ENCODE measurements at regions not wholly inside any gene's neighbourhood (a gene's known extent, or its start where the extent isn't known, plus 50 kb on each side); places are given as distances from the start of the nearest gene placed in this dataset.
"Not testable (repeated sequence)": the region's sequence is repeated elsewhere in the genome, so short reads cannot be mapped to it uniquely, and the experiment has no call there.

DNA sequence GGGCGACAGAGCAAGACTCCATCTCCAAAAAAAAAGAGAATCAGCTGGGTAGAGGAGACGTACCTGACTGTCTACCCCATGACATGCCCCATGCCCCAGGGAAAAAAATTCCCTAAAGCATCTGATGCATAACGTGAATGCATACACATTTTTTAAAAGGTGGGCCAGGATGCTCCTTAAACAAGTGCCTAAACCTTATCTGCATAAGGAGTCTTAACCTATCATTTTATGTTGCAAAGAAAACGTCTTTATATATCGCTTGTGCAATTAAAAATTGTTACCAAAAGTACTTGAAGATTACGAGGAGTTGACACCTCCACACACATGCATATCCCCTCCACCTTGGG lies 95.8 kb upstream of the METTL9 start:
- H3K9me3 ChIP-seq (replicated peaks; ENCODE audit: control insufficient read depth, insufficient read depth, low read depth, low read length); CTCF ChIA-PET (ENCODE audit: low intra/inter-chr PET ratio); FAIRE-seq; DNase-seq (ENCODE audit: extremely low read depth in 1 of 4, low spot score in 3 of 4); ATAC-seq; intact Hi-C loops (cut with micrococcal nuclease); POLR2A ChIA-PET; H3K4me3 ChIP-seq; H3K27me3 ChIP-seq (ENCODE audit: control insufficient read depth in 2 of 2, insufficient read depth in 2 of 2, low read length in 2 of 2); in situ Hi-C loops (cut with MboI); H3K9ac ChIP-seq (ENCODE audit: insufficient read depth in 1 of 2, low read depth in 2 of 2, low read length in 2 of 2); H2AFZ ChIP-seq (ENCODE audit: low read depth, low read length); H3K9me1 ChIP-seq (ENCODE audit: control insufficient read depth, insufficient read depth, low read length); BruUV-seq (replicated peaks); H3K27ac ChIP-seq (ENCODE audit: extremely low read depth, low read depth, low read length): not testable (repeated sequence)
- Histone ChIP-seq H3K4me1 (replicated peaks in 1 of 2; ENCODE audit: control insufficient read depth in 2 of 2, insufficient read depth in 2 of 2, low read length in 2 of 2) (peaks cover 0 to 29% of the 10 kb centered on the region in 2 experiments; a peak in 3 of 5 replicates), H3K4me2 (ENCODE audit: insufficient read depth, low read length) (peak overlapping the region; percentile 18), H3K79me2 (ENCODE audit: control insufficient read depth, insufficient read depth, low read length) (peaks cover 63% of the 10 kb centered on the region), H3K36me3 (ENCODE audit: control insufficient read depth, insufficient read depth, low read length) (peaks cover 18% of the 10 kb centered on the region; the same call in 1 of the 3 replicates), H4K20me1 (replicated peaks; ENCODE audit: control insufficient read depth, insufficient read depth, low read length) (peaks cover 23% of the 10 kb centered on the region; the same call in 1 of the 2 replicates)
- 74% methylated on average over 6 of the region's 6 CpGs for WGBS (ENCODE audit: insufficient coverage, low coverage, missing lambda C conversion rate)

- H3K79me2 ChIP-seq (ENCODE audit: control insufficient read depth, insufficient read depth, low read length): peaks cover 67% of the 10 kb centered on the region
- H3K4me1 ChIP-seq (replicated peaks in 1 of 2; ENCODE audit: control insufficient read depth in 2 of 2, insufficient read depth in 2 of 2, low read length in 2 of 2): peaks cover 0 to 29% of the 10 kb centered on the region in 2 experiments; a peak in 3 of 5 replicates
- FAIRE-seq; H2AFZ ChIP-seq (ENCODE audit: low read depth, low read length); BruUV-seq (replicated peaks); DNase-seq (ENCODE audit: extremely low read depth in 1 of 4, low spot score in 3 of 4); H3K9me3 ChIP-seq (replicated peaks; ENCODE audit: control insufficient read depth, insufficient read depth, low read depth, low read length); H3K9ac ChIP-seq (ENCODE audit: insufficient read depth in 1 of 2, low read depth in 2 of 2, low read length in 2 of 2); H3K9me1 ChIP-seq (ENCODE audit: control insufficient read depth, insufficient read depth, low read length); H3K27me3 ChIP-seq (ENCODE audit: control insufficient read depth in 2 of 2, insufficient read depth in 2 of 2, low read length in 2 of 2); H3K4me3 ChIP-seq; intact Hi-C loops (cut with micrococcal nuclease); ATAC-seq; H3K4me2 ChIP-seq (ENCODE audit: insufficient read depth, low read length); POLR2A ChIA-PET; in situ Hi-C loops (cut with MboI); H3K27ac ChIP-seq (ENCODE audit: extremely low read depth, low read depth, low read length); CTCF ChIA-PET (ENCODE audit: low intra/inter-chr PET ratio): not testable (repeated sequence)
- peaks cover 25% of the 10 kb centered on the region; the same call in 1 of the 3 replicates for H3K36me3 ChIP-seq (ENCODE audit: control insufficient read depth, insufficient read depth, low read length)
- 84% methylated on average over 14 of the region's 17 CpGs for WGBS (ENCODE audit: insufficient coverage, low coverage, missing lambda C conversion rate)
- H4K20me1 ChIP-seq (replicated peaks; ENCODE audit: control insufficient read depth, insufficient read depth, low read length): peaks cover 29% of the 10 kb centered on the region
Measured at GRCh38 chr16:21503941-21504832, 95.2 kb upstream of the METTL9 start.

DNA sequence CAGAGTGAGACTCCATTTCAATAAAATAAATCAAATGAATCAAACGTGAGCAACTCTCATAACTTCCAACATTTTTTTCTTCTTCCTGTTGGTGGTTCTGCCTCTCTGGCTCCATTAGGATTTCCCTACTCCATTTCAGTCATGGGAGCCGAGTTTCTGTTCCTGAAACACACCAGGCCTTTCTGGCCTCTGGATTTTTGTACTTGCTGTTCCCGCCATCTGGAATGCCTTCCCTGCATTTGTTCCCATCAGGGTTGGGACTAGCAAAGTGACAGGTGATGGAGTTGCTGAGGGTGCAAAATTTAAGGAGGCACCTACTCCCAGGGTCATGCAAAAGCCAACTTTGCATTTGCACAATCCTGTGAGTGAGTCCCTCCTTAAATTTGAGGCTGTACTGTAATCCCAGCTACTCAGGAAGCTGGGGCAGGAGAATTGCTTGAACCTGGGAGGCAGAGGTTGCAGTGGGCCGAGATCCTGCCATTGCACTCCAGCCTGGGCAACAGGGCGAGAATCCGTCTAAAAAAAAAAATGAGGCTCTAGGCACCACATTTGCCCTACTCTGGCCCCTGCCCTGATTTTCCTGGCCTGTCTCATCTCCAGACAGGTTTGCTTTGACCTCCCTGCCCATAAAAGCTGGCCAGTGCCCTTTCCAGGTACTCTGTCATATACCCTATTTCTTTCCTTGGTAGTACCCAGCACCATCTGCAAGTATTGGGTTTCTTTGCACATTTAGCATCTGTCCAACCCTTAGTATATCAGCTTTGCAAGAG lies 93.4 kb upstream of the METTL9 start:
- H3K27ac ChIP-seq (ENCODE audit: extremely low read depth, low read depth, low read length); ATAC-seq; H3K9me1 ChIP-seq (ENCODE audit: control insufficient read depth, insufficient read depth, low read length); H3K27me3 ChIP-seq (ENCODE audit: control insufficient read depth in 2 of 2, insufficient read depth in 2 of 2, low read length in 2 of 2); H3K4me3 ChIP-seq; H3K4me2 ChIP-seq (ENCODE audit: insufficient read depth, low read length); intact Hi-C loops (cut with micrococcal nuclease); in situ Hi-C loops (cut with MboI); FAIRE-seq; H3K9ac ChIP-seq (ENCODE audit: insufficient read depth in 1 of 2, low read depth in 2 of 2, low read length in 2 of 2); BruUV-seq (replicated peaks); DNase-seq (ENCODE audit: extremely low read depth in 1 of 4, low spot score in 3 of 4); H3K9me3 ChIP-seq (replicated peaks; ENCODE audit: control insufficient read depth, insufficient read depth, low read depth, low read length); H2AFZ ChIP-seq (ENCODE audit: low read depth, low read length): not testable (repeated sequence)
- POLR2A ChIA-PET: interaction anchor here (0.6 kb wide), 1 partner anchor 187 kb away, joined by 3 read pairs; no protein-coding TSS in a partner anchor
- peaks cover 41% of the 10 kb centered on the region; the same call in 1 of the 3 replicates for H3K36me3 ChIP-seq (ENCODE audit: control insufficient read depth, insufficient read depth, low read length)
- WGBS (ENCODE audit: insufficient coverage, low coverage, missing lambda C conversion rate): 79% methylated on average over 5 of the region's 6 CpGs
- H3K79me2 ChIP-seq (ENCODE audit: control insufficient read depth, insufficient read depth, low read length): peaks cover 79% of the 10 kb centered on the region
- CTCF ChIA-PET (ENCODE audit: low intra/inter-chr PET ratio): interaction anchor here (0.6 kb wide), 1 partner anchor 727 kb away, joined by 3 read pairs; no protein-coding TSS in a partner anchor
- peaks cover 41% of the 10 kb centered on the region for H4K20me1 ChIP-seq (replicated peaks; ENCODE audit: control insufficient read depth, insufficient read depth, low read length)
- peaks cover 0 to 41% of the 10 kb centered on the region in 2 experiments; a peak in 3 of 5 replicates for H3K4me1 ChIP-seq (replicated peaks in 1 of 2; ENCODE audit: control insufficient read depth in 2 of 2, insufficient read depth in 2 of 2, low read length in 2 of 2)
